ENCODE measurements at regions not wholly inside any gene's neighbourhood (a gene's known extent, or its start where the extent isn't known, plus 50 kb on each side); places are given as distances from the start of the nearest gene placed in this dataset.

DNA sequence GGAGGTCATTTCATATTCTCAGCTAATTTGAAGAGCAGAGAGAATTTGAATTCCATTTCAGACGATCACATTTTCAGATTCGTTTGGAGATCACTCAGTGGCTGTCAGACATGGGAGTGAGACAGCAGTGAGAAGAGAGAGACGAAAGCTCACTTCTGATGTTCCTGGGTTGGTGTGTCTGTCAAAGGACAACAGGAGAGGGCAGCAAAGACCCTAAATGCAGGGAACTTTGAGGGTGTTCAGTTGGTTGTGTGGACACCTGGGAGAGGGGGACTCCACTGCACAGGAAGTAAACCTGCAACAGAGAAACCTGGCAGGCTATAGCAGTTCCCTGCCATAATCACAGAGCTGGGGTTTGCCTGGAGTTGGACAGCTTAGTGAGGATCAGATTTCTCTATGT, 675.1 kb downstream of the SQOR start:
- intact Hi-C loops (cut with DNase I; ENCODE audit: low total_unique reads): no loop called here
- H3K4me1 ChIP-seq: no peaks in the 10 kb centered on the region
- H3K27me3 ChIP-seq: no peaks in the 10 kb centered on the region
- DNase-seq: no peak
- H3K4me3 ChIP-seq: no peak overlapping the region
- no peaks in the 10 kb centered on the region for H3K36me3 ChIP-seq
- no peaks in the 10 kb centered on the region for H3K9me3 ChIP-seq
- H3K27ac ChIP-seq: no peak overlapping the region
- TF ChIP-seq POLR2A (IDR thresholded peaks at IDR 0.05): no peak
- TF ChIP-seq, protein P1, sequence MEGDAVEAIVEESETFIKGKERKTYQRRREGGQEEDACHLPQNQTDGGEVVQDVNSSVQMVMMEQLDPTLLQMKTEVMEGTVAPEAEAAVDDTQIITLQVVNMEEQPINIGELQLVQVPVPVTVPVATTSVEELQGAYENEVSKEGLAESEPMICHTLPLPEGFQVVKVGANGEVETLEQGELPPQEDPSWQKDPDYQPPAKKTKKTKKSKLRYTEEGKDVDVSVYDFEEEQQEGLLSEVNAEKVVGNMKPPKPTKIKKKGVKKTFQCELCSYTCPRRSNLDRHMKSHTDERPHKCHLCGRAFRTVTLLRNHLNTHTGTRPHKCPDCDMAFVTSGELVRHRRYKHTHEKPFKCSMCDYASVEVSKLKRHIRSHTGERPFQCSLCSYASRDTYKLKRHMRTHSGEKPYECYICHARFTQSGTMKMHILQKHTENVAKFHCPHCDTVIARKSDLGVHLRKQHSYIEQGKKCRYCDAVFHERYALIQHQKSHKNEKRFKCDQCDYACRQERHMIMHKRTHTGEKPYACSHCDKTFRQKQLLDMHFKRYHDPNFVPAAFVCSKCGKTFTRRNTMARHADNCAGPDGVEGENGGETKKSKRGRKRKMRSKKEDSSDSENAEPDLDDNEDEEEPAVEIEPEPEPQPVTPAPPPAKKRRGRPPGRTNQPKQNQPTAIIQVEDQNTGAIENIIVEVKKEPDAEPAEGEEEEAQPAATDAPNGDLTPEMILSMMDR (IDR thresholded peaks at IDR 0.05): no peak

DNA sequence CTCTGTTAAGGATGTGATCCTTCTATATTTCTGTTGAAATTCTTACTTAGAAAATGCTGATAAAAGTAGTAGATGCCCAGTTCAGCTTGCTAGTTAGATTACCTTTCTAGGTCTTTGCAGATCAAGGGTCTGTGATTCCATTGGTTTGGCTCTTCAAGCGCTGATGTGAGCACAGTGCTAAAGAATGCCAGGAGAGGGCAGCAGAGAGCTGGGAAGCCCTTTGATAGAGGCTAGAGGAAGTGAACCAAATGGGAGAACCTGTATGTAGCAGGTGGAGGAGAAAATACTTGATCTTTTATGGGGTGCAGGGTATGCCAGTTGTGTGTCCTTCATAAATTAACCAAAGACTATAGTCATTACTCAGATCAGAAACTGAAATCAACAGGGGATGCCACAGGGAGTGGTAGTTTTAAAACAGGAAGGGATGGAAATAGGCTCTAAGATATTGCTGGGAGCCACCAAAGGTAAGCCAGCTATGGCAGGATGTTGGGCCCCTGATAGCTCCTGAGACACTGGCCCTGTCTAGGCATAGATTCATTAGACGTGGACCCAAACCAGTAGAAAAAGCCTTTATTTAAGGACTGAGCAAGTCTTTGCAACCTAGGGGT, 677.4 kb downstream of the SQOR start:
- peak; percentile 41 to 63 for DNase-seq
- Histone ChIP-seq H3K4me3 (no peak overlapping the region), H3K27ac (no peak overlapping the region), H3K36me3 (no peaks in the 10 kb centered on the region), H3K9me3 (no peaks in the 10 kb centered on the region), H3K27me3 (no peaks in the 10 kb centered on the region), H3K4me1 (no peaks in the 10 kb centered on the region)
- TF ChIP-seq, protein P1 (IDR thresholded peaks at IDR 0.05): peak; percentile 63 to 72 (median 66)
- TF ChIP-seq POLR2A (IDR thresholded peaks at IDR 0.05): no peak
- intact Hi-C loops (cut with DNase I; ENCODE audit: low total_unique reads): no loop called here

DNA sequence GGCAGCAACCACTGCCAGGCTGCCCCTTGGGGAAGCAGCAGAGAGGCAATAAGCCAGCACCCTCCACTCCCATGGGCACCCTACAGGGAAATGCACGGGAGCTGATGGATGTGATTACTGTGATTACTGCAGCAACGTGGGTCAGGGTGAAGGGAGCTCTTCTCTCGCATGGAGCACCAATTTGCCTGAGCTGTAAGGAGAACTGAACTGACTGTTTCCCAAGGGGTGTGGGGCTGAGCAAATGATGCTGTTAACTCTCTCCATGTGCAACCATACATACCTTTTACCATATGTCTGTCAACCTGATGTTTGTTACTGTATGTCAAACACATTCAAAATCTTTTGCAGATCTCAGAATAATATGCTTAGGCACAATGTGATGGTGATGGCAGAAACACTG, 680.6 kb downstream of the SQOR start:
- H3K27ac ChIP-seq: no peak overlapping the region
- intact Hi-C loops (cut with DNase I; ENCODE audit: low total_unique reads): no loop called here
- H3K36me3 ChIP-seq: no peaks in the 10 kb centered on the region
- no peaks in the 10 kb centered on the region for H3K9me3 ChIP-seq
- no peaks in the 10 kb centered on the region for H3K4me1 ChIP-seq
- no peak overlapping the region for H3K4me3 ChIP-seq
- no peaks in the 10 kb centered on the region for H3K27me3 ChIP-seq
- TF ChIP-seq POLR2A (IDR thresholded peaks at IDR 0.05): no peak
- TF ChIP-seq, protein P1 (IDR thresholded peaks at IDR 0.05): no peak
- DNase-seq: no peak

DNA sequence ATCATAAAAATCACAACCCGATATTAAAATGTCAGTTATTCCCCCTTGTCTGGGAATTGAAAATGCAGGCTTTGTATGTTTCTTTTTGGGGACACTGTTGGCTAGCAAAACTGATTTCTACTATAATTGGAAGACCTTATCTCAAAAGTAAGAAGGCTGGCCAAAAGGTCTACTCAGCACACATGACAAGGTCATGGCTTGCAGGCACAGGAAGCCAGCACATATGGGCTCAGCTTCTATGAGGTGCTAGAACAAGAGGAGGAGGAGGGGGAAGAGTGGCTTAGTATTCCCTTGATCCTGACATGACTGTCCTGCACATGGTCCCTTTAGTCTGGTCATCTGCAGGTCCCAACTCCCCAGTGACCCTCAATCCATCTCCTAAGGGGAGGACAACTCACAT, 681.2 kb downstream of the SQOR start:
- no peak overlapping the region for H3K27ac ChIP-seq
- H3K27me3 ChIP-seq: no peaks in the 10 kb centered on the region
- H3K36me3 ChIP-seq: no peaks in the 10 kb centered on the region
- no peak for DNase-seq
- no peak overlapping the region for H3K4me3 ChIP-seq
- no peak for TF ChIP-seq POLR2A (IDR thresholded peaks at IDR 0.05)
- TF ChIP-seq, protein P1 (IDR thresholded peaks at IDR 0.05): no peak
- no peaks in the 10 kb centered on the region for H3K9me3 ChIP-seq
- no peaks in the 10 kb centered on the region for H3K4me1 ChIP-seq
- intact Hi-C loops (cut with DNase I; ENCODE audit: low total_unique reads): no loop called here

DNA sequence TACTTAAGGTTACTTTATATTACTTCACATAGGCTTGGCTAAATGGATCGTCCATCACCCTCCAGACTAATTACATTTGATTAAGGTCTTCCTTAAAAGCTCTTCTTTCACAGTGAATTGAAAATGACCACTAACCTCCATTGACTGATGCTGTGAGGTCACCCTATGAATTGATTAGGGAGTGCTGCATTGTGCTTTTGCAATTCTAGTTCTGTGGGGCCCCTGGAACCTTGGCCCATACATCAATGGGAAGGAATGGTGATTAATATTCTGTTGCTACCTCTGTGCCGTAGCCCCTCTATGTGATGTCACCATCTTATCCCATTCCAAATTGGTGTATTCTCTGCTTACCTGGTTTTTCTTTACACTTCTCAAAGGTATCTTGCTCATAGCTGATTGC, 682.2 kb downstream of the SQOR start:
- H3K27ac ChIP-seq: no peak overlapping the region
- DNase-seq: no peak
- intact Hi-C loops (cut with DNase I; ENCODE audit: low total_unique reads): no loop called here
- no peaks in the 10 kb centered on the region for H3K27me3 ChIP-seq
- TF ChIP-seq, protein P1 (IDR thresholded peaks at IDR 0.05): no peak
- TF ChIP-seq POLR2A (IDR thresholded peaks at IDR 0.05): no peak
- H3K4me3 ChIP-seq: no peak overlapping the region
- no peaks in the 10 kb centered on the region for H3K9me3 ChIP-seq
- H3K36me3 ChIP-seq: no peaks in the 10 kb centered on the region
- H3K4me1 ChIP-seq: no peaks in the 10 kb centered on the region

All from uterus (tissue), 3 donors.